ENCODE measurements at regions not wholly inside any gene's neighbourhood (a gene's known extent, or its start where the extent isn't known, plus 50 kb on each side); places are given as distances from the start of the nearest gene placed in this dataset.

- Mint-ChIP-seq H3K27ac (ENCODE audit: unreplicated experiment) (no peak overlapping the region), H3K36me3 (ENCODE audit: unreplicated experiment) (no peaks in the 10 kb centered on the region), H3K4me1 (ENCODE audit: low read depth, unreplicated experiment) (no peaks in the 10 kb centered on the region), H3K9me3 (ENCODE audit: unreplicated experiment) (no peaks in the 10 kb centered on the region), H3K4me3 (ENCODE audit: unreplicated experiment) (no peak overlapping the region), H3K27me3 (ENCODE audit: unreplicated experiment) (no peaks in the 10 kb centered on the region)
- no peak for DNase-seq
- TF ChIP-seq, protein P1, sequence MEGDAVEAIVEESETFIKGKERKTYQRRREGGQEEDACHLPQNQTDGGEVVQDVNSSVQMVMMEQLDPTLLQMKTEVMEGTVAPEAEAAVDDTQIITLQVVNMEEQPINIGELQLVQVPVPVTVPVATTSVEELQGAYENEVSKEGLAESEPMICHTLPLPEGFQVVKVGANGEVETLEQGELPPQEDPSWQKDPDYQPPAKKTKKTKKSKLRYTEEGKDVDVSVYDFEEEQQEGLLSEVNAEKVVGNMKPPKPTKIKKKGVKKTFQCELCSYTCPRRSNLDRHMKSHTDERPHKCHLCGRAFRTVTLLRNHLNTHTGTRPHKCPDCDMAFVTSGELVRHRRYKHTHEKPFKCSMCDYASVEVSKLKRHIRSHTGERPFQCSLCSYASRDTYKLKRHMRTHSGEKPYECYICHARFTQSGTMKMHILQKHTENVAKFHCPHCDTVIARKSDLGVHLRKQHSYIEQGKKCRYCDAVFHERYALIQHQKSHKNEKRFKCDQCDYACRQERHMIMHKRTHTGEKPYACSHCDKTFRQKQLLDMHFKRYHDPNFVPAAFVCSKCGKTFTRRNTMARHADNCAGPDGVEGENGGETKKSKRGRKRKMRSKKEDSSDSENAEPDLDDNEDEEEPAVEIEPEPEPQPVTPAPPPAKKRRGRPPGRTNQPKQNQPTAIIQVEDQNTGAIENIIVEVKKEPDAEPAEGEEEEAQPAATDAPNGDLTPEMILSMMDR (IDR thresholded peaks at IDR 0.05; ENCODE audit: partially characterized antibody, unreplicated experiment), result no peak
These were observed 200.8 kb upstream of the TMCO5A start for GRCh38 chr15:37733628-37734027.

DNA sequence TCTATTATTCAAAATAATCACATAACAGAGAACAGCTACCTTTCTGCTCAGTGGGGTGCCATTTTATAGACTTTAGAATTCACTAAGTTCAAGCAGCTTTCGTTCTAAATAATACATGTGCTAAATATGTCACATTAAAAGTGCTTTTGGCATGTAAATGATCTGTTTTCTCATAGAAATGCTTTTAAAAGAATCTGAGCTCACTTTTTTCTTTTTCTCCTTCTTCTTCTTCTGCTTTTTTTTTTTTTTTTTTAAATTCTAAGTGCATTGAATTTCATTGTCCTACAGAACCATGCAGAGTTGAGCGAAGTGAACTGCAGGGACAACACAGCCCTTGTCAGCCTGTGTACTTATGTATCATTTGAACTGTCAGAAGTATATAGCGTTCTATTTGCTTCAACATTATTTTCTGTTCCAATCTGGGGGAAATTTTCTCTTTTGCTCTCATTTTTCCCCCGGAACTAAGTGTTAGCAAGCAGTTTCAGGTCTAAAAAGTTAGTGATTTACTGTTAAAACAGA is 193.8 kb upstream of the TMCO5A start:
- TF ChIP-seq, protein P1 (IDR thresholded peaks at IDR 0.05; ENCODE audit: partially characterized antibody, unreplicated experiment), result no peak
- Mint-ChIP-seq H3K9me3 (ENCODE audit: unreplicated experiment) (no peaks in the 10 kb centered on the region), H3K4me3 (ENCODE audit: unreplicated experiment) (no peak overlapping the region), H3K27ac (ENCODE audit: unreplicated experiment) (no peak overlapping the region), H3K27me3 (ENCODE audit: unreplicated experiment) (no peaks in the 10 kb centered on the region), H3K36me3 (ENCODE audit: unreplicated experiment) (no peaks in the 10 kb centered on the region), H3K4me1 (ENCODE audit: low read depth, unreplicated experiment) (no peaks in the 10 kb centered on the region)
- no peak for DNase-seq

GRCh38 chr15:37743826-37744225 is 190.6 kb upstream of the TMCO5A start:
- H3K36me3 Mint-ChIP-seq (ENCODE audit: unreplicated experiment), result no peaks in the 10 kb centered on the region
- TF ChIP-seq, protein P1 (IDR thresholded peaks at IDR 0.05; ENCODE audit: partially characterized antibody, unreplicated experiment), result no peak
- no peaks in the 10 kb centered on the region for H3K4me1 Mint-ChIP-seq (ENCODE audit: low read depth, unreplicated experiment)
- DNase-seq, result no peak
- peaks cover 3% of the 10 kb centered on the region for H3K9me3 Mint-ChIP-seq (ENCODE audit: unreplicated experiment)
- H3K27me3 Mint-ChIP-seq (ENCODE audit: unreplicated experiment), result no peaks in the 10 kb centered on the region
- no peak overlapping the region for H3K4me3 Mint-ChIP-seq (ENCODE audit: unreplicated experiment)
- H3K27ac Mint-ChIP-seq (ENCODE audit: unreplicated experiment), result no peak overlapping the region

DNA sequence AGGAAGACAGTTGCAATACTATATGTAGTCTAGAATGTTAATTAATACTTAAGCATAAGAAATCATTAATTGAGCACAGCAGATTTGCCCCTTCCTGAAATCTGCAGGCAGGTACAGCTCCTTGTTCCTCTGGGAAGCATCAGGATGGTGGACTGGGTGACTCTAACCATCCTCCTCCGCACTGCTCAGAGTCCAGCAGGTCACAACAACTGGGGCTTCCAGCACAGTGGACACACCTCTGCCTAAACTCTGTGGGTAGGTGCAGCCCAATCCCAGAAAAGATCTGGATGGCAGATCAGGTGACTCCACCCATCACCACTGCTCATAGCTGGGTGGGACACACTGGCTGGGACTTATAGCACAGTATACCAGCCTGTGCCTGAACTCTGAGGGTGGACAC is 189.9 kb upstream of the TMCO5A start:
- H3K9me3 Mint-ChIP-seq (ENCODE audit: unreplicated experiment), result peaks cover 3% of the 10 kb centered on the region
- no peak overlapping the region for H3K27ac Mint-ChIP-seq (ENCODE audit: unreplicated experiment)
- H3K36me3 Mint-ChIP-seq (ENCODE audit: unreplicated experiment), result no peaks in the 10 kb centered on the region
- no peak for DNase-seq
- H3K4me1 Mint-ChIP-seq (ENCODE audit: low read depth, unreplicated experiment), result no peaks in the 10 kb centered on the region
- TF ChIP-seq, protein P1 (IDR thresholded peaks at IDR 0.05; ENCODE audit: partially characterized antibody, unreplicated experiment), result no peak
- no peak overlapping the region for H3K4me3 Mint-ChIP-seq (ENCODE audit: unreplicated experiment)
- H3K27me3 Mint-ChIP-seq (ENCODE audit: unreplicated experiment), result no peaks in the 10 kb centered on the region

DNA sequence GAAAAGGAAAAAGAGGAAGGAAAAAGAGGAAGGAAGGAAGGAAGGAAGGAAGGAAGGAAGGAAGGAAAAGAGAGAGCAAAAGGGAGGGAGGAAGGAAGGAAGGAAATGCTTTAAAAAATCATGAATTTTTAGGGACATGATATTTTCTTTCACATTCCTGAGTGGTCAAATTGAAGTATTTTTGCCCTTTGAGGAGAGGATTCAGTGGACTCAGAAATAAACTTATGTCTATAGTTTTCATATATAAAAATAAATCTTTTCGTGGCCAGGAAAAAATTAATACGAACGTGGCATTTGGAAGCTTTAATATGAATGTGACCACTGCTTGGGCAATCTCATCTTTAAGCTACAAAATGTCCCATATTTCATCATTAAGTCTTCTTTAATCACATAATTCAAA is 183.0 kb upstream of the TMCO5A start:
- TF ChIP-seq, protein P1 (IDR thresholded peaks at IDR 0.05; ENCODE audit: partially characterized antibody, unreplicated experiment), result no peak
- no peak overlapping the region for H3K4me3 Mint-ChIP-seq (ENCODE audit: unreplicated experiment)
- peaks cover 3% of the 10 kb centered on the region for H3K9me3 Mint-ChIP-seq (ENCODE audit: unreplicated experiment)
- H3K27ac Mint-ChIP-seq (ENCODE audit: unreplicated experiment), result no peak overlapping the region
- H3K36me3 Mint-ChIP-seq (ENCODE audit: unreplicated experiment), result no peaks in the 10 kb centered on the region
- no peaks in the 10 kb centered on the region for H3K4me1 Mint-ChIP-seq (ENCODE audit: low read depth, unreplicated experiment)
- no peaks in the 10 kb centered on the region for H3K27me3 Mint-ChIP-seq (ENCODE audit: unreplicated experiment)
- DNase-seq, result no peak

Data from glutamatergic neuron (in vitro differentiated cells).